ENCODE measurements at regions not wholly inside any gene's neighbourhood (a gene's known extent, or its start where the extent isn't known, plus 50 kb on each side); places are given as distances from the start of the nearest gene placed in this dataset.
A peak's percentile ranks its signal among the peaks of the same experiment; 100 is the strongest.

- POLR2A ChIA-PET (ENCODE audit: partially characterized antibody): no interaction called here
Measured at GRCh38 chr5:116387738-116388137, 186.9 kb downstream of the SEMA6A start.

More at GRCh38 chr5:116387738-116388137, 186.9 kb downstream of the SEMA6A start:
- no peak for FAIRE-seq
- Histone ChIP-seq H3K79me2 (ENCODE audit: control insufficient read depth in 1 of 2, insufficient read depth in 2 of 2, low read length in 2 of 2) (no peaks in the 10 kb centered on the region), H2BK20ac (ENCODE audit: low read length) (no peak overlapping the region), H2BK12ac (ENCODE audit: low read depth, low read length) (no peak overlapping the region), H2AFZ (ENCODE audit: low read length) (no peak overlapping the region), H2BK15ac (ENCODE audit: low read length) (no peak overlapping the region), H3K4me1 (replicated peaks in 1 of 4; ENCODE audit: control insufficient read depth in 3 of 4, insufficient read depth in 4 of 4, low read length in 3 of 4) (peaks cover 0 to 5% (median 2%) of the 10 kb centered on the region in 4 experiments; a peak in 2 of 7 replicates), H3K27ac (ENCODE audit: low read depth, low read length) (no peak overlapping the region), H3K56ac (replicated peaks; ENCODE audit: insufficient read length, low read depth, low read length) (no peak overlapping the region), H3K27me3 (replicated peaks in 1 of 4; ENCODE audit: control insufficient read depth in 3 of 4, extremely low read depth in 1 of 4, insufficient read depth in 3 of 4, low read length in 3 of 4) (no peaks in the 10 kb centered on the region), H2BK120ac (replicated peaks; ENCODE audit: low read depth, low read length) (no peak overlapping the region), H3K4me2 (ENCODE audit: insufficient read depth in 1 of 2, low read depth in 2 of 2, low read length in 2 of 2) (no peak overlapping the region), H3K23ac (ENCODE audit: insufficient read length) (no peak overlapping the region), H4K8ac (ENCODE audit: extremely low read depth, insufficient read depth, low read length) (no peak overlapping the region), H3K23me2 (ENCODE audit: low read depth, low read length) (no peaks in the 10 kb centered on the region; the same call in 1 of the 2 replicates), H3K36me3 (ENCODE audit: control insufficient read depth in 2 of 4, insufficient read depth in 4 of 4, low read length in 3 of 4) (no peaks in the 10 kb centered on the region), H3K4me3 (ENCODE audit: extremely low read depth in 1 of 4, insufficient read depth in 2 of 4, low read depth in 3 of 4, low read length in 4 of 4) (no peak overlapping the region), H3K14ac (ENCODE audit: insufficient read length) (no peak overlapping the region), H3K4ac (replicated peaks; ENCODE audit: insufficient read length, low read depth, low read length) (no peak overlapping the region), H2AK5ac (ENCODE audit: low read depth, low read length) (no peak overlapping the region), H4K20me1 (replicated peaks in 1 of 2; ENCODE audit: control insufficient read depth in 1 of 2, insufficient read depth in 2 of 2, low read length in 2 of 2) (no peaks in the 10 kb centered on the region), H3K9me3 (ENCODE audit: insufficient read depth in 2 of 2, low read depth in 1 of 2, low read length in 1 of 2) (no peaks in the 10 kb centered on the region), H2BK5ac (ENCODE audit: low read depth, low read length) (no peak overlapping the region), H3K79me1 (ENCODE audit: low read depth, low read length) (no peaks in the 10 kb centered on the region), H4K91ac (replicated peaks; ENCODE audit: insufficient read length, low read length) (no peak overlapping the region), H3K18ac (ENCODE audit: extremely low read depth, low read length) (no peak overlapping the region), H3K9ac (replicated peaks in 1 of 4; ENCODE audit: extremely low read depth in 1 of 4, low read depth in 3 of 4, low read length in 3 of 4) (no peak overlapping the region), H4K5ac (ENCODE audit: insufficient read length, low read depth, low read length) (no peak overlapping the region)
- CTCF ChIA-PET (ENCODE audit: partially characterized antibody): interaction anchor here (0.6 to 1.4 kb wide), 2 partner anchors 8 to 327 kb away, joined by 3 read pairs; no protein-coding TSS in a partner anchor
- WGBS, 2 experiments (ENCODE audit: extremely low coverage in 1 of 2, insufficient coverage in 1 of 2, insufficient read length in 1 of 2, insufficient replicate concordance in 2 of 2, low coverage in 1 of 2, low lambda C conversion rate in 2 of 2, missing lambda C conversion rate in 1 of 2): 88% methylated on average over 3 of the region's 3 CpGs; no CpG with 5 or more reads in 1 of the 2 experiments
- DNase-seq (ENCODE audit: low read depth in 1 of 2, low spot score in 2 of 2): no peak
- no peak for TF ChIP-seq MAX (IDR thresholded peaks at IDR 0.05)
- no peak for TF ChIP-seq EP300 (IDR thresholded peaks at IDR 0.05; ENCODE audit: borderline replicate concordance in 1 of 2, low read depth in 2 of 2, low read length in 2 of 2)
- TF ChIP-seq NRF1 (IDR thresholded peaks at IDR 0.05; ENCODE audit: low read depth, low read length): no peak
- TF ChIP-seq TAF7 (optimal IDR thresholded peaks at IDR 0.05; ENCODE audit: borderline replicate concordance, low read depth, low read length): no peak
- no peak for TF ChIP-seq RNF2 (IDR thresholded peaks at IDR 0.05; ENCODE audit: borderline replicate concordance, low read depth, low read length, missing control alignments, poor library complexity, severe bottlenecking)
- TF ChIP-seq POU5F1 (IDR thresholded peaks at IDR 0.05; ENCODE audit: low read depth, low read length): no peak
- no peak for TF ChIP-seq CREB1 (IDR thresholded peaks at IDR 0.05)
- TF ChIP-seq KDM1A (IDR thresholded peaks at IDR 0.05; ENCODE audit: borderline replicate concordance, low read length): peak; percentile 58

Measured in H1 (cell line).